Endothelial cell (in vitro differentiated cells): ENCODE measurements at regions not wholly inside any gene's neighbourhood (a gene's known extent, or its start where the extent isn't known, plus 50 kb on each side); places are given as distances from the start of the nearest gene placed in this dataset.

ENCODE experiments used
- DNase-seq: peaks from one replicate; pipeline ENCODE4 v3.0.0; 2021; ENCODE audit warnings: low spot score
- H3K27ac Mint-ChIP-seq: one replicate; pipeline ENCODE4 v1.8.0; 2021; ENCODE audit warnings: mixed read lengths, inconsistent platforms; ENCODE audit not compliant: unreplicated experiment
- H3K27me3 Mint-ChIP-seq: one replicate; pipeline ENCODE4 v1.8.0; 2021; ENCODE audit warnings: mild to moderate bottlenecking, moderate library complexity, mixed read lengths, inconsistent platforms; ENCODE audit not compliant: unreplicated experiment
- H3K36me3 Mint-ChIP-seq: one replicate; pipeline ENCODE4 v1.8.0; 2021; ENCODE audit warnings: mild to moderate bottlenecking, low read depth, mixed read lengths, inconsistent platforms; ENCODE audit not compliant: unreplicated experiment
- H3K4me1 Mint-ChIP-seq: one replicate; pipeline ENCODE4 v1.8.0; 2021; ENCODE audit warnings: mild to moderate bottlenecking, mixed read lengths, inconsistent platforms; ENCODE audit not compliant: unreplicated experiment
- H3K4me3 Mint-ChIP-seq: one replicate; pipeline ENCODE4 v1.8.0; 2021; ENCODE audit warnings: mild to moderate bottlenecking, mixed read lengths, inconsistent platforms; ENCODE audit not compliant: unreplicated experiment
- H3K9me3 Mint-ChIP-seq: one replicate; pipeline ENCODE4 v1.8.0; 2021; ENCODE audit warnings: mixed read lengths, inconsistent platforms; ENCODE audit not compliant: unreplicated experiment
- TF ChIP-seq, protein P1 (sequence below): fragments of 200-600 bp; sonication (generic); IDR thresholded peaks from one replicate; pipeline ENCODE4 v1.5.0; 2021; ENCODE audit warnings: antibody characterized with exemption; ENCODE audit not compliant: unreplicated experiment

DNA sequence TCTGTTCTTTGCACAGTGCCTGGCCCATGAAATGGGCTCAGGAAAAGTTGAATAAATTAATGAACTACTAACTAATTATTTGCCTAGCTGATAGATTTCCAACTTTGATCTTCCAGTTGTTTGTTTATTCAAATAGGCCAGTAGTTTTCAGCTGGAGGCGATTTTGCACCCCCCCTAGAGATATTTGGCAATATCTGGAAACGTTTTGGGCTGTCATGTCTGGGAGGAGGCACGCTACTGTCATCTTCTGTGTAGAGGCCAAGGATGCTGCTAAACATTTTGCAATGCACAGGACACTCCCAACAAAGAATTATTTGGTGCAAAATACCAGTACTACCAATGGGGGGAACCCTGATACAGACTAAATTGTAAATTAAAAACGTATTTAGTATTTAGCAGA lies 81.9 kb downstream of the VCX2 start:
- no peaks in the 10 kb centered on the region for H3K27me3 Mint-ChIP-seq

GRCh38 chrX:8084006-8084405 lies 87.1 kb downstream of the VCX2 start:
- TF ChIP-seq, protein P1, sequence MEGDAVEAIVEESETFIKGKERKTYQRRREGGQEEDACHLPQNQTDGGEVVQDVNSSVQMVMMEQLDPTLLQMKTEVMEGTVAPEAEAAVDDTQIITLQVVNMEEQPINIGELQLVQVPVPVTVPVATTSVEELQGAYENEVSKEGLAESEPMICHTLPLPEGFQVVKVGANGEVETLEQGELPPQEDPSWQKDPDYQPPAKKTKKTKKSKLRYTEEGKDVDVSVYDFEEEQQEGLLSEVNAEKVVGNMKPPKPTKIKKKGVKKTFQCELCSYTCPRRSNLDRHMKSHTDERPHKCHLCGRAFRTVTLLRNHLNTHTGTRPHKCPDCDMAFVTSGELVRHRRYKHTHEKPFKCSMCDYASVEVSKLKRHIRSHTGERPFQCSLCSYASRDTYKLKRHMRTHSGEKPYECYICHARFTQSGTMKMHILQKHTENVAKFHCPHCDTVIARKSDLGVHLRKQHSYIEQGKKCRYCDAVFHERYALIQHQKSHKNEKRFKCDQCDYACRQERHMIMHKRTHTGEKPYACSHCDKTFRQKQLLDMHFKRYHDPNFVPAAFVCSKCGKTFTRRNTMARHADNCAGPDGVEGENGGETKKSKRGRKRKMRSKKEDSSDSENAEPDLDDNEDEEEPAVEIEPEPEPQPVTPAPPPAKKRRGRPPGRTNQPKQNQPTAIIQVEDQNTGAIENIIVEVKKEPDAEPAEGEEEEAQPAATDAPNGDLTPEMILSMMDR, result no peak
- Mint-ChIP-seq H3K4me1 (peaks cover 6% of the 10 kb centered on the region), H3K4me3 (no peak overlapping the region), H3K36me3 (no peaks in the 10 kb centered on the region), H3K27me3 (peaks cover 2% of the 10 kb centered on the region), H3K9me3 (no peaks in the 10 kb centered on the region), H3K27ac (no peak overlapping the region)
- no peak for DNase-seq

More for the DNA sequence above, 81.9 kb downstream of the VCX2 start:
- no peak for DNase-seq
- H3K9me3 Mint-ChIP-seq, result no peaks in the 10 kb centered on the region
- no peak overlapping the region for H3K27ac Mint-ChIP-seq
- H3K4me3 Mint-ChIP-seq, result no peak overlapping the region
- no peaks in the 10 kb centered on the region for H3K36me3 Mint-ChIP-seq
- TF ChIP-seq, protein P1, result no peak
- H3K4me1 Mint-ChIP-seq, result peaks cover 3% of the 10 kb centered on the region

DNA sequence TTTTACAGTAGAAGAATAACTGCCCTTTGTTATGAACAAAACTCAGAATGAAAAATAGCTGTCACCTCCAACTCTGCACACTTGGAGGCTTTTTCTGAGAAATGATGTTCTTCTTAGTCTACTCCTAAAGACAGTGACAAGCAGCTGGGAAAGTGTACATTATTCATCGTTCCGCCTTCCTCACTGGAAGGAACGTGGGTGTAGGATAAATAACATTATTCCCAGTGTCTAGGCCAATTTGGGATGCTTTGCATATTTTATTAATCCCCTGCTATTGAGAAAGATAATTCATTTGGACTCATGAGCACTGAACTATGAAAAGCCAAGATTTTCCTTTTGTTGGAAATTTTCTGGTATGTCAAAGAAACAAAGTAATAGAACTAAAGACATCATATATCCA lies 87.8 kb downstream of the VCX2 start:
- DNase-seq, result no peak
- Mint-ChIP-seq H3K36me3 (no peaks in the 10 kb centered on the region), H3K4me3 (no peak overlapping the region), H3K9me3 (no peaks in the 10 kb centered on the region), H3K4me1 (peaks cover 4% of the 10 kb centered on the region), H3K27ac (no peak overlapping the region), H3K27me3 (peaks cover 2% of the 10 kb centered on the region)
- TF ChIP-seq, protein P1, result no peak

DNA sequence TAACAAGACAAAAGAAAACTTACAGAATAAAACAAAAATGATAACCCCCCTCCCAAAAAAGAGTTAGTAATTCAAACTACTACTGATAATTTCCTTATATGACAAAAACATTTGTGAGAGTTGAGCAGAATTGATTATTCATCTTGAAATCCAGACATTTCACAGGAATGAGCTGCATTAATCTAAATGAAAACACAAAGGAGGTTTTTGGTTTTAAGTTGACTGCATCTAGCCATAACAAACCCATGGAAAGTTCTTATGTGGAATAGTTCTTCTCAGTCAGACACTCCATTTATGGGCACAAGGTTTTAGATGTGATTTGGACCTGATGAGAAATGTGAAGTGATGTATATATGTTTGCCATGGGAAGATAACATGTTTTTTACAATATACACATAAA lies 95.4 kb downstream of the VCX2 start:
- DNase-seq, result no peak
- Mint-ChIP-seq H3K9me3 (no peaks in the 10 kb centered on the region), H3K27me3 (peaks cover 2% of the 10 kb centered on the region), H3K27ac (no peak overlapping the region), H3K4me3 (no peak overlapping the region), H3K4me1 (peaks cover 7% of the 10 kb centered on the region), H3K36me3 (no peaks in the 10 kb centered on the region)
- TF ChIP-seq, protein P1, result no peak

GRCh38 chrX:8067754-8068462 lies 103.2 kb downstream of the VCX2 start:
- H3K27me3 Mint-ChIP-seq, result no peaks in the 10 kb centered on the region
- DNase-seq, result no peak
- H3K9me3 Mint-ChIP-seq, result no peaks in the 10 kb centered on the region
- TF ChIP-seq, protein P1, result no peak
- H3K4me3 Mint-ChIP-seq, result no peak overlapping the region
- H3K4me1 Mint-ChIP-seq, result no peaks in the 10 kb centered on the region
- H3K36me3 Mint-ChIP-seq, result no peaks in the 10 kb centered on the region
- H3K27ac Mint-ChIP-seq, result no peak overlapping the region
